Small intestine (tissue), 7 donors: ENCODE measurements at regions not wholly inside any gene's neighbourhood (a gene's known extent, or its start where the extent isn't known, plus 50 kb on each side); places are given as distances from the start of the nearest gene placed in this dataset.

Experiments used
- DNase-seq, 2 donors: peaks; one replicate each; pipeline versions ENCODE4 v3.0.0 to v3.0.0-alpha.2; 2013
- FAIRE-seq: peaks from 2 replicates; lab custom pipeline; 2012; peaks lifted over from hg19 to GRCh38; lab: Jason Lieb, UNC
- H3K27ac ChIP-seq, 3 donors: one replicate each; pipeline ENCODE4 v1.5.1; 2013; ENCODE audit warnings: low read length in 2 of 3, mild to moderate bottlenecking in 2 of 3, control low read depth in 1 of 3, inconsistent platforms in 1 of 3, low read depth in 1 of 3, moderate library complexity in 1 of 3
- H3K27me3 ChIP-seq, 3 donors: one replicate each; pipeline ENCODE4 v1.6.1; 2013; ENCODE audit warnings: low read length in 3 of 3, inconsistent platforms in 1 of 3; ENCODE audit not compliant: control insufficient read depth in 3 of 3, insufficient read depth in 3 of 3
- H3K36me3 ChIP-seq, 3 donors: one replicate each; pipeline ENCODE4 v1.6.1; 2013; ENCODE audit warnings: low read length in 3 of 3, inconsistent platforms in 1 of 3, low read depth in 1 of 3, mild to moderate bottlenecking in 1 of 3, moderate library complexity in 1 of 3; ENCODE audit not compliant: control insufficient read depth in 3 of 3, insufficient read depth in 2 of 3
- H3K4me1 ChIP-seq, 3 donors: one replicate each; pipeline ENCODE4 v1.6.1; 2013; ENCODE audit warnings: low read length in 2 of 3, inconsistent platforms in 1 of 3, low read depth in 1 of 3, mild to moderate bottlenecking in 1 of 3, moderate library complexity in 1 of 3; ENCODE audit not compliant: control insufficient read depth in 3 of 3, insufficient read depth in 2 of 3
- H3K4me3 ChIP-seq, 3 donors: one replicate each; pipeline ENCODE4 v1.5.1; 2013; ENCODE audit warnings: low read length in 3 of 3, control low read depth in 1 of 3, inconsistent platforms in 1 of 3, low read depth in 1 of 3, mild to moderate bottlenecking in 1 of 3, moderate library complexity in 1 of 3
- H3K9me3 ChIP-seq, 2 donors: one replicate each; pipeline ENCODE4 v1.6.1; 2013; ENCODE audit warnings: low read depth in 1 of 2, low read length in 1 of 2; ENCODE audit not compliant: control insufficient read depth in 2 of 2, insufficient read depth in 1 of 2
- WGBS, 3 donors: extraction: QIAGEN DNeasy Blood & Tissue Kit; methylation state at CpG; one replicate each; pipeline ENCODE4 v1.1.7; 2013; 5-methylcytosine and 5-hydroxymethylcytosine counted together
- donor health status: healthy with polysubstance abuse.
- donor health status: control.
- donor health status: control.
- donor health status: Bipolar disorder and iron deficiency.
- donor health status: healthy.

DNA sequence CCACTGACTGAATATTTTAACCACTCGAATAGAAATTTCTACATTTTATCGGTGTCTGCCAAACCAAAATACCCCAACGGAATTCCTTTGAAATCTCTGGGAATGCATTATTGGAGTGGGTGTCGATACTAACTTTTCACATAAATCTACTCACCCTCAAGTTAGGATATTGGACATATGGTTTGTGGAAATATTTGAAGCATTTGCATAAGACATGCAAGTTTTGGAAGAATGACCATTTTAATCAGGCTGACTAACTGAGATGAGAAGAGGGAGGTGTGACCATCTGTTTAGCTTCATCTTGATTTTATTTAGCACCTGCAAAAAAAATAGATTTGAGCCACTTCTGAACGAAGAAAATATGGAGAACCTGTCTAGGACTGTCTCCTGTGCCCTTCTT lies 61.2 kb downstream of the KLF6 start:
- no peak for FAIRE-seq
- Histone ChIP-seq H3K27ac (no peak overlapping the region), H3K27me3 (no peaks in the 10 kb centered on the region), H3K36me3 (no peaks in the 10 kb centered on the region), H3K4me3 (no peak overlapping the region), H3K4me1 (no peaks in the 10 kb centered on the region), H3K9me3 (no peaks in the 10 kb centered on the region)
- 80 to 92% (median 81%) methylated on average over 5 of the region's 5 CpGs for WGBS, 3 donors
- no peak for DNase-seq

DNA sequence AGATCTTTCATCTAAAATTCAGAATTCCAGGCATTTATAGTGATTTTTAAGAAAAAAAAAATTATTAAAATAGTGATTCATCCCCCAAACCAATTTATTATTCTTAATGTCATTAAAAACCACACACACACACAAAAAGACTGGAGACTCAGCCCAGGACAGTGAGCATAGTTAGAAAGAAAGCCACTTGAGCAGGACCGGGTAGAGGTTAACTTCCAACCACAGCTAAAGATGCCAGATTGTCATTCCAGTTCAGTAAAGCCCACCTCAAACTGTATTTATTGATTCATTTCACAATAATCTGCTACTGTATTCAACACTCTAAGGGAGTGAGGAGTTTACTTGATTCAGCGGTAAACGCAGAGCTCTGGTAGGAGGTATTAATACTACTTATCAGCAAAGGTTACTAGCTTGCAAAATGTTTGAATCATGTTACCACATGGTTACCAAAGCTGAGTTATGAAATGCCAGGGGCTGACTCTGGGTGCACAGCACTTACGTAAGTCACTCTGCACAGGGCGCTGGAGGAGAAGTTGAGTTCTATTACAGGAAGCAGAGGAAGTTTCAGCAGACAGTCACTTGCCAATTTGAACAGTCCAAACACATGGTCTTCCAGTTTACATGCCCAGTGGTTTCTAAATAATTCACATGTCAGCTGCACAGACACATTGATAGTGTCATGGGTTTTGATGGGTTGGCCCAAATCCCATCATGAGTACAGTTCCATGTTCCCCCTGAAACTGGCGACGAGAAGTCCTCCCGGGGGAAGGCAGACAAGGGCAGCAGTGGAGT lies 64.6 kb downstream of the KLF6 start:
- DNase-seq, result peak; percentile 9 to 36
- Histone ChIP-seq H3K36me3 (no peaks in the 10 kb centered on the region), H3K4me1 (no peaks in the 10 kb centered on the region), H3K9me3 (no peaks in the 10 kb centered on the region), H3K4me3 (no peak overlapping the region), H3K27me3 (no peaks in the 10 kb centered on the region), H3K27ac (no peak overlapping the region)
- no peak for FAIRE-seq
- WGBS, 3 donors, result 84 to 89% (median 87%) methylated on average over 8 of the region's 8 CpGs

DNA sequence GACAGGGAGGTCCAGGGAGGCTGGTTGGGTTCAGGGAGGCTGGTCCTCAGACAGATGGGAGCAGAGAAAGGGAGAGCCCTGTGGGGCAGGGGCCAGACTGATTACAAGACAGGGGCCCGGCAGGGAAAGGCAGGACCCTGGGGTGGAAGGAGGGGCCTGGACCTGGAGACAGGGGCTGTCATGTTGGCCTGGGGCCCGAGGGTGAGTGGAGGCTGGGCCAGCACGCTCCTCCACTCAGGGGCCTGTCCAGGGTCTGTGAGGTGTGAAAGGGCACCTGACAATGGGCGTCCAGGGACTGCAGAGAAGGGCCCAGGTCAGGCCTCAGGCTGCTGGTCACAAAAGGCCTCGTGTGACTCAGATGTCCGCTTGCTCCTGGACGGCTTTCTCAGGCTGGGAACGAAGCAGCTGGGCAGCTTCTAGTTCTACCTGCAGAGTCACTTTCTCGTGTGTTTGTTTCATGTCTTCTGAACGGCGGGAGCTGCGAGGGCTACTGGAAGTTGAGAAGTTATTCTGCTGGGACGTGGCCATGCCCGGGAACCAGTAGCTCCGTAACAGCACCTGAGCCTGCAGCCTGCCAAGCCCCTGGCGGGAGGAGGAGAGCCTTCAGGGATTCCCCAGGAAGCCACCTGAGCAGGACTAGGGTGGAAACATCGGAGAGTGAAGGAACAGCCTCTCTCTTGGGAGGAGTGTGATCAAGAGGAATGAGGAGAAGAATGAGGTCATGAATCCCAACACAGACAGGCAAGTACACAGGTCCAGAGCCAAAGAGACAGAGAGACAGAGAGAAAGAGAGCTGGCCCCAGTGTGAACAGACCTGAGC lies 65.8 kb downstream of the KLF6 start:
- DNase-seq (no peak), FAIRE-seq (no peak)
- Histone ChIP-seq H3K4me3 (no peak overlapping the region), H3K4me1 (no peaks in the 10 kb centered on the region), H3K9me3 (no peaks in the 10 kb centered on the region), H3K27me3 (no peaks in the 10 kb centered on the region), H3K36me3 (no peaks in the 10 kb centered on the region), H3K27ac (no peak overlapping the region)
- 81 to 95% (median 89%) methylated on average over 17 of the region's 17 CpGs for WGBS, 3 donors

DNA sequence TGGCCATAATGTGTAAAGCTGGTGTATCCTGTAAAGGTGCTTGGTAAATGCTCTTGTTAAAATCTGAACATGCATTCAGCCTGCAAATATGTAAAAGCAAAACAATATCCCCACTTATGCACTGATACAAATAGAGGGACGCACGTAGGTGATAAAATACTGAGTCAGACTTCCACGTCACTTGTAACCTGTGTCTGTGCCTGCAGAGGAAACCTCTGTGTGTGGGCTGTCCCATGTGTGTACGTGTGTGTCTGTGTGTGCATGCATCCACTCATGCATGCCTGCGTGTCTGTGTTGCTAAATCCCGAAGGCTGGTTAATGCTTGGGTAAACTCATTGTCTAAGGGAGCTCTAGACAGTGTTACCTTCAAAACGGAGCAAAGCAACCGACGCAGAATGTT lies 68.9 kb downstream of the KLF6 start:
- DNase-seq, result no peak
- Histone ChIP-seq H3K4me3 (no peak overlapping the region), H3K9me3 (peaks cover 0 to 10% of the 10 kb centered on the region in 2 donors), H3K27me3 (no peaks in the 10 kb centered on the region), H3K36me3 (no peaks in the 10 kb centered on the region), H3K27ac (no peak overlapping the region), H3K4me1 (no peaks in the 10 kb centered on the region)
- 81 to 84% (median 82%) methylated on average over 9 of the region's 9 CpGs for WGBS, 3 donors
- no peak for FAIRE-seq

DNA sequence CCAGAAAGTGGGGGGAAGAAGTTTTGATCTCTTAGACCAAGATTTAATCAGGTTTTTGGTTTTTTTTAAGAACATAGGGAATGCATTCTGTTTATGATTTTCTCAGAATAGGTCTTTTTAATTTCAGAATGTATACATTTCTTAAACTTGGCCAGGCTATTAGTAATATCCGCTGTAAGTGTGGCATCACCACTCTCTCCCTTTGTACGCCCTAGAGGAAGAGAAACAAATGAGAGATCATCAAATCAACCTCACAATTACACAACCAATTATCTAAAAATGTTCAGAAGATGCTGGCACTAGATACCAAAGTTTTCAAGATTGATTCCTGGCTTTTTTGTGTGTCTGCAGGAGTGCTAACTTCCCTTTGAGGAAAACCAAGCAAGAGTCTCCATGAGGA lies 70.0 kb downstream of the KLF6 start:
- 79 to 88% (median 81%) methylated on average over 2 of the region's 2 CpGs for WGBS, 3 donors
- H3K36me3 ChIP-seq, result no peaks in the 10 kb centered on the region
- H3K9me3 ChIP-seq, result peaks cover 0 to 10% of the 10 kb centered on the region in 2 donors
- no peak for FAIRE-seq
- no peaks in the 10 kb centered on the region for H3K4me1 ChIP-seq
- no peak overlapping the region for H3K4me3 ChIP-seq
- H3K27ac ChIP-seq, result no peak overlapping the region
- H3K27me3 ChIP-seq, result no peaks in the 10 kb centered on the region
- DNase-seq, result no peak

DNA sequence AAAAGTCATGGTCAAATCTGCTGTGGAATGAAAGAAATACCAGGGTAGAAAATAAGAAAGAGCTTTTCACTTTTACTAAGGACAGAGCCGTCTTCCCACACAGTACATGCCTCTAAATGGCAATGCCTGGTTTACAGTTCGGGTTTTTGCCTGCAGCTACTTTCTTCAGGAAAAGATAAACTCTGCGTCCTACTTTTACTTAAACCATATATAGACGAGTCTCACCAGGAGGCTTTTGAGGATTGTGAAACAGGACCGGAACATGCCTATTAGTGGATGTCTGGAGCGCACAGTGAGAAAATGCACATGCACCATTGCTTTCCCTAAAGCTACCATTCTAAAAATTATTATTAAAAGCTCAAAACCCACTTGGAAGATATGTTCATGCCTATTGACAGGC lies 70.5 kb downstream of the KLF6 start:
- FAIRE-seq, result no peak
- no peak for DNase-seq
- WGBS, 3 donors, result 79 to 92% (median 88%) methylated on average over 6 of the region's 6 CpGs

DNA sequence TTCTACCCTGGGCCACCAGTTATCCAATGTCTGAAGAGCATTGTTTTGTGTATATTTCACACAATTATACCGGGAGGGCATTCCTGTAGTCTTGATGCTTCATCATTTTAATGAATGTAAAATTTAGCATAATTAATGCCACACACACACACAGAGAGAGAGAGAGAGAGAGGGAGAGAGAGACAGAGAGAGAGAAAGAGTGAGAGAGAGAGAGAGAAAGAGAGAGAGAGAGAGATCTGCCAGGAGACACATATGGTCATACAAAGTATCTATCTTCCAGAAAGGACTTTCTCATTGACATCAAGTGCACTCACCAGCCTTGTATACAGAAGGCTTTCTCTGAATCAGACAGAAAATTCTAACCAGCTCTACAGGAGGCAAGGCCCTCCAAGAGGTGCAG lies 72.3 kb downstream of the KLF6 start:
- 98 to 100% (median 98%) methylated on average over 1 of the region's 1 CpG for WGBS, 3 donors
- FAIRE-seq, result no peak

More for the DNA sequence above, 70.5 kb downstream of the KLF6 start:
- Histone ChIP-seq H3K27me3 (no peaks in the 10 kb centered on the region), H3K36me3 (no peaks in the 10 kb centered on the region), H3K27ac (no peak overlapping the region), H3K4me3 (no peak overlapping the region), H3K9me3 (peaks cover 0 to 10% of the 10 kb centered on the region in 2 donors), H3K4me1 (no peaks in the 10 kb centered on the region)

DNA sequence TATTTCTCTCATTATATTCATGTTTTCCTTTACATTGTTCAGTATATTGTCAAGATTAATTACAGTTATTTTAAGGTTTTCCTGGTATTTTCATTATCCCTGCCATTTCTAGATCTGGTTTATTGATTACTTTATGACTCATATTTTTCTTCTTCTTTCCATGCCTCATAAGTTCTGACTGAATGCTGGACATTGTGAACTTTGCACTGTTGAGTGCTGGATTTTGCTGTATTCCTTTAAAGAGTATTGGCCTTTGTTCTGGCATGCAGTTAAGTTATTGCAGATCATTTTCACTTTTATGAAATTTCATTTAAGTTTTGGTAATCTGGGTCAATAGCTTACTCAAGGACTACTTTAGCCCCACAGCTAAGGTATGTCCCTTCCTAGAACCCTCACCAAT lies 73.1 kb downstream of the KLF6 start:
- Histone ChIP-seq H3K9me3 (peaks cover 0 to 10% of the 10 kb centered on the region in 2 donors), H3K4me3 (no peak overlapping the region), H3K27me3 (peaks cover 0 to 2% (median 0%) of the 10 kb centered on the region in 3 donors), H3K36me3 (no peaks in the 10 kb centered on the region), H3K4me1 (no peaks in the 10 kb centered on the region), H3K27ac (no peak overlapping the region)
- FAIRE-seq, result no peak
- no peak for DNase-seq

More for the DNA sequence above, 72.3 kb downstream of the KLF6 start:
- H3K27me3 ChIP-seq, result peaks cover 0 to 2% (median 0%) of the 10 kb centered on the region in 3 donors
- no peak for DNase-seq
- no peak overlapping the region for H3K27ac ChIP-seq
- H3K4me3 ChIP-seq, result no peak overlapping the region
- peaks cover 0 to 10% of the 10 kb centered on the region in 2 donors for H3K9me3 ChIP-seq
- no peaks in the 10 kb centered on the region for H3K36me3 ChIP-seq
- H3K4me1 ChIP-seq, result no peaks in the 10 kb centered on the region
